BLaER1 (cell line): ENCODE measurements at regions not wholly inside any gene's neighbourhood (a gene's known extent, or its start where the extent isn't known, plus 50 kb on each side); places are given as distances from the start of the nearest gene placed in this dataset.
"Not testable (repeated sequence)": the region's sequence is repeated elsewhere in the genome, so short reads cannot be mapped to it uniquely, and the experiment has no call there.

Source experiments
- H3K27ac ChIP-seq: shearing (Covaris generic); formaldehyde crosslinking; 2 replicates; pipeline ENCODE4 v1.8.1; 2022
- H3K27me3 ChIP-seq: shearing (Covaris generic); formaldehyde crosslinking; 2 replicates; pipeline ENCODE4 v1.8.1; 2022
- H3K36me3 ChIP-seq: shearing (Covaris generic); formaldehyde crosslinking; 2 replicates; pipeline ENCODE4 v1.8.1; 2022
- H3K4me1 ChIP-seq: shearing (Covaris generic); formaldehyde crosslinking; 2 replicates; pipeline ENCODE4 v1.8.1; 2022
- H3K4me2 ChIP-seq: shearing (Covaris generic); formaldehyde crosslinking; 2 replicates; pipeline ENCODE4 v1.8.1; 2022
- H3K4me3 ChIP-seq: shearing (Covaris generic); formaldehyde crosslinking; 2 replicates; pipeline ENCODE4 v1.8.1; 2022
- H3K9ac ChIP-seq: shearing (Covaris generic); formaldehyde crosslinking; 2 replicates; pipeline ENCODE4 v1.8.1; 2022
- H3K9me3 ChIP-seq: shearing (Covaris generic); formaldehyde crosslinking; 2 replicates; pipeline ENCODE4 v1.8.1; 2022
- H4K20me1 ChIP-seq: shearing (Covaris generic); formaldehyde crosslinking; 2 replicates; pipeline ENCODE4 v1.8.1; 2022
- Cebpa-rat ChIP-seq: shearing (Covaris generic); IDR thresholded peaks from 2 replicates; pipeline ENCODE4 v1.8.1; 2022

DNA sequence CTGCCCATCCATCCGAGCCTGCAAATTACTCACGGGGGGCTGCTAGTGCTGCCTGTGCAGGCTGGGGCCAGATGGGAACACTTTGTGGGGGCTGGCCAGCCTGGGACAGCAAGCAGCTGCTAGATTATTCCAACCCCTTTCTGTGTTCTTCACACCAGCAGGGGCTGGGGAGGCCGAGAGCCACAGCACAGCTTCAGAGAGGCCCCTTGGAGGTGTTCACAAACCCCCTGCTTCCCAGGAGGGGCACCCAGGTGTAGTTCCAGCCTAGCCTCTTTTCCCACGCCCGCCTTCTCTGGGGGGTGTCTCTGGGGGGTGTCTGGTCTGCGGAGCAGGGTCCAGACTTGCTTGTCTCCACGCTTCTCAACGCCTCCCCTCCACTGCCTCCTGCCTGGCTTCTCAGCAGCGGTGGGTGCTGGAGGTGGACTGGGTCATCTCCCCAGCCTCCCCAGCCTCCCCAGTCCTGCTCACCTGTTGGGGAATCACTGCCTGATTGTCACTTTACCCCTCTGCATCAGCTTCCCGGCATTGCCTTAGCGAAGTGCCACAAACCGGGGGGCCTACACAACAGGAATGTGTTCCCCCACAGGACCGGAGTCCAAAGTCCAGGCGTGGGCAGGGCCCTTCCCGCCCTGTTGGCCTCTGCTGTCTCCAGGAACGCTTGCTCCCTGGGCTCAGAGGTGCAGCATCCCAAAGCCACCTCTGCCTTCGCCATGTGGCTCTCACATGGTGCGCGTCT, 74.0 kb upstream of the EN2 start:
- H3K27ac ChIP-seq = no peak overlapping the region
- H3K9me3 ChIP-seq = no peaks in the 10 kb centered on the region
- H3K4me1 ChIP-seq = peaks cover 14% of the 10 kb centered on the region
- H3K4me2 ChIP-seq = no peak overlapping the region
- no peaks in the 10 kb centered on the region for H3K36me3 ChIP-seq
- peaks cover 99% of the 10 kb centered on the region for H3K27me3 ChIP-seq
- no peak overlapping the region for H3K4me3 ChIP-seq
- H4K20me1 ChIP-seq = peaks cover 55% of the 10 kb centered on the region
- H3K9ac ChIP-seq = no peak overlapping the region
- TF ChIP-seq Cebpa-rat = no peak

DNA sequence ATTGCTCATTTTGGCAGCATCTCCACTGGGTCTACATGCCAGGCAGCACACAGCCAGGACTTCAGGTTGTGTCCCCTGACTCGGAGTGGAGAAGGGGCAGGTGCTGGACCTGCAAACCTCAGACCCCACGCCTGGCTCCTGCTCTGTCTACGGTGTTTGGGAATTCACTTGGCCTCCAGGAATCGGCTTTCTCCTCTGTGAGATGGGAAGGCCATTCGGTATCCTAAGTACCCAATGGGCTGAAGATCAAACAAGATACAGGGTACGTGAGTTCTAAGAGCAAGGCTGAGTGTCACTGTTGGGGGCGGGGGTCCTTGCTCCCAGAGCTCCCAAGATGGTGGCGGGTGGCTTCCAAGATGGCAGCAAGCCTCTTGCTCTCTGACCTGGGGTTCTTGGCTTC, 73.2 kb upstream of the EN2 start:
- Histone ChIP-seq H3K4me2 (no peak overlapping the region), H3K4me3 (no peak overlapping the region), H3K36me3 (no peaks in the 10 kb centered on the region), H3K27me3 (peaks cover 98% of the 10 kb centered on the region), H3K27ac (no peak overlapping the region), H3K9ac (no peak overlapping the region), H4K20me1 (peaks cover 47% of the 10 kb centered on the region), H3K4me1 (peaks cover 17% of the 10 kb centered on the region), H3K9me3 (no peaks in the 10 kb centered on the region)
- TF ChIP-seq Cebpa-rat = no peak

DNA sequence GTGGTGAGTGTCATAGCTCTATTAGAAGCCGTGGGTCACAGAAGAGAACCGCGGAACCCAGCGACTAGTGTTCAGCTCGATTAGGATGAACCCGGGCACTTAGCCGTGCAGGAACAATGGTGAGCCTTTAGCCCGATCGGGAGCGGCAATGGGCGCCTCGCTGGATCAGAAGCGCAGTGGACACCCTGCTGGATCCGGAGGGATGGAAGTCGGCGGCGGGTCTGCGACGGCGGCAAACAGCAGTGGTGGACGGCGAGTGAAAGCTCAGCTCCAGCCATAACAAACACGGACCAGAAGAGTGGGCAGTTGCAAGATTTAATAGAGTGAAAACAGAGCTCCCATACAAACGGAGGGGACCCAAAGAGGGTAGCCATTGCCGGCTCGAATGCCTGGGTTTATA, 72.7 kb upstream of the EN2 start:
- not testable (repeated sequence) for H3K4me3 ChIP-seq, H3K9me3 ChIP-seq, H3K9ac ChIP-seq, H3K27ac ChIP-seq, H3K4me2 ChIP-seq, H3K36me3 ChIP-seq
- Histone ChIP-seq H3K4me1 (peaks cover 17% of the 10 kb centered on the region), H3K27me3 (peaks cover 97% of the 10 kb centered on the region), H4K20me1 (peaks cover 45% of the 10 kb centered on the region)

DNA sequence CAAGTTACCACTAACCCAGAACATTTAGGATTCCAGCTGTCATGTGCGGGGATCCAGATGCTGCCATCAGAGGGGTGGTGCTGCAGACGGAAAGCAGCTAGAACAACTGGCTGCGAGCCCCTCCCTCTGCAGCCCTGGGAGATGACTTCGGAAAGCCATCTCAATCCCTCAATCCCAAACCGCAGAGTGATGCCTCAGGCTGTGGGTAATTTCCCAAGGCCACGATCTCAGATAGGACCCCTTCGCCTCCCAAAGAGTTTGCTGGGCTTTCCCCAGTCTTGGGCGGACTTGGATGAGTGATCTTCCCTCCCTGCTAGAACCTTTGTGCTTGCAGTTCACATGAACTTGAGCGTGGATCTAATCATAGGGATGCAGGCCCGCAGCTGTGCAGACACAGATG, 71.3 kb upstream of the EN2 start:
- no peak overlapping the region for H3K9ac ChIP-seq
- H3K4me1 ChIP-seq = peaks cover 13% of the 10 kb centered on the region
- peaks cover 31% of the 10 kb centered on the region for H4K20me1 ChIP-seq
- H3K36me3 ChIP-seq = no peaks in the 10 kb centered on the region
- H3K4me2 ChIP-seq = no peak overlapping the region
- H3K4me3 ChIP-seq = no peak overlapping the region
- H3K27ac ChIP-seq = no peak overlapping the region
- TF ChIP-seq Cebpa-rat = no peak
- no peaks in the 10 kb centered on the region for H3K9me3 ChIP-seq
- peaks cover 93% of the 10 kb centered on the region for H3K27me3 ChIP-seq

DNA sequence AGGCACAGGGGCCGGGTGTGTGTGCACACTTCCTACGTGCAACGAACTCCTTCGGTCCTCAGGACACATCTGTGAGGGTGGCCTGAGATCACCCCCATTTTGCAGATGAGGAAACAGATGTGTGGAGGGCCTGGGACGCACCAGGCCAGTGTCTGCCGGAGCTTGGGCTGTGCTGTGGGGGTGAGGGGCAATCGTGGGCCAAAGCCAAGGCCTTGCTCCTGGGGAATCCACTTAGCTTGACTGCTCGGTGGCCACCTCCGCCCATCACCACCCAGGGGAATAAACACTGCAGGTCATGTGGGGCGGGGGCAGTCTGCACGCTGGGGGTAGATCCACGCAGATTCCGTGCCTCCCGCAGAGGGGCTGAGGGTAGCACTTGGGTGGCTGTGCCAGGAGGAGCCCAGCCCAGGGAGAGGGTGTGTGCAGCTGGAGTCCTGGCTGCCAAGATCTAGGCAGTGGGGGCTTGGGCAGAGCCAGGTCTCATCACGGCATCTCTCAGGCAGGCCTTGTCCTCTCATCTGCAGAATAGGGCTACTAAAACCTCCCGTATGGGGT, 70.8 kb upstream of the EN2 start:
- no peak overlapping the region for H3K9ac ChIP-seq
- peaks cover 91% of the 10 kb centered on the region for H3K27me3 ChIP-seq
- no peak for TF ChIP-seq Cebpa-rat

DNA sequence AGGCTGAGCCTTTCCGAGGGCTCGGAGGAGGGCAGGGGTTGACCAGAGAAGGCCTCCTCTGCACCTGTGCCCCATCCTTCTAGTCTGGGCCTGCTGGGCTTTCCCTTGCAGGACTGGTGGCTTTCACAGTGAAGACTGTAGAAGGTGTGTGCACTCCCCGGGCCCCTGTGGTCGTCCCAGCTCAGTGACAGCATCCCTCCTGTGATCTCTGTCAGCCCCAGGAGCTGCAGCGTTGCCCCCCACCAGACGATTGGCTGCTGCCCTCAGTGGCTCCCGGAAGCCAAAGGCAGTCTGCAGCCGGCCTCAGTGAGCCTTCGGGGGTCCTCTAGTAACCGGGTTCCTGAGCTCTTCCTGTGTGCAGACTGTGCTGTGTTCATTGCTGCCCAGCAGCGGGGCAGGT, 69.4 kb upstream of the EN2 start:
- Histone ChIP-seq H3K4me2 (peak overlapping the region; percentile 45), H3K27me3 (peaks cover 82% of the 10 kb centered on the region)
- no peak for TF ChIP-seq Cebpa-rat

More for the DNA sequence above, 70.8 kb upstream of the EN2 start:
- no peak overlapping the region for H3K27ac ChIP-seq
- H3K4me2 ChIP-seq = no peak overlapping the region
- H3K4me1 ChIP-seq = peaks cover 8% of the 10 kb centered on the region
- peaks cover 26% of the 10 kb centered on the region for H4K20me1 ChIP-seq
- no peaks in the 10 kb centered on the region for H3K9me3 ChIP-seq
- no peak overlapping the region for H3K4me3 ChIP-seq
- H3K36me3 ChIP-seq = no peaks in the 10 kb centered on the region

DNA sequence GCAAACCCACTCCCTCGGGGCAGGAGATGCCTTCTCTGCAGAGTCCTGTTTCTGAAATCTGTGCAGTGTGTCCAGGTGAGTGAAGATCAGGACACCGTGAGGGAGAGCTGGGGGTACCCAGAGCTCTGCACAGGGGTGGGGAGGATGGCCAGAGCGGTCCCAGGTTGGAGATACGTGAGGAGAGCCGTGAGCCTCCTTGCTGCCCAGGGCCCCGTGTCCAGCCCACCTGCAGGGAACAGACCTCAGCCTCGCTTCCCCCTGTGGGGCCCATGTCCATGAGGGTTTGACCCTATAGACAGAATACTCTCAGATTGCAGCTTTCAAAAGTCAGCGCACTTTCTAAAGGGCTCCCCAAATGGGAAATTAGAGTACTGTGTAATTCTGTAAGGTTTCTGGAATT, 66.5 kb upstream of the EN2 start:
- Histone ChIP-seq H3K9ac (no peak overlapping the region), H3K27ac (no peak overlapping the region), H3K27me3 (peaks cover 54% of the 10 kb centered on the region; the same call in 1 of the 2 replicates), H3K36me3 (no peaks in the 10 kb centered on the region), H3K4me2 (no peak overlapping the region), H3K4me3 (no peak overlapping the region), H3K9me3 (no peaks in the 10 kb centered on the region), H3K4me1 (peaks cover 7% of the 10 kb centered on the region), H4K20me1 (no peaks in the 10 kb centered on the region)
- no peak for TF ChIP-seq Cebpa-rat

More for the DNA sequence above, 69.4 kb upstream of the EN2 start:
- H3K9ac ChIP-seq = no peak overlapping the region
- H3K4me1 ChIP-seq = peaks cover 7% of the 10 kb centered on the region
- no peak overlapping the region for H3K27ac ChIP-seq
- peaks cover 11% of the 10 kb centered on the region for H4K20me1 ChIP-seq
- H3K36me3 ChIP-seq = no peaks in the 10 kb centered on the region
- no peak overlapping the region for H3K4me3 ChIP-seq
- H3K9me3 ChIP-seq = no peaks in the 10 kb centered on the region

DNA sequence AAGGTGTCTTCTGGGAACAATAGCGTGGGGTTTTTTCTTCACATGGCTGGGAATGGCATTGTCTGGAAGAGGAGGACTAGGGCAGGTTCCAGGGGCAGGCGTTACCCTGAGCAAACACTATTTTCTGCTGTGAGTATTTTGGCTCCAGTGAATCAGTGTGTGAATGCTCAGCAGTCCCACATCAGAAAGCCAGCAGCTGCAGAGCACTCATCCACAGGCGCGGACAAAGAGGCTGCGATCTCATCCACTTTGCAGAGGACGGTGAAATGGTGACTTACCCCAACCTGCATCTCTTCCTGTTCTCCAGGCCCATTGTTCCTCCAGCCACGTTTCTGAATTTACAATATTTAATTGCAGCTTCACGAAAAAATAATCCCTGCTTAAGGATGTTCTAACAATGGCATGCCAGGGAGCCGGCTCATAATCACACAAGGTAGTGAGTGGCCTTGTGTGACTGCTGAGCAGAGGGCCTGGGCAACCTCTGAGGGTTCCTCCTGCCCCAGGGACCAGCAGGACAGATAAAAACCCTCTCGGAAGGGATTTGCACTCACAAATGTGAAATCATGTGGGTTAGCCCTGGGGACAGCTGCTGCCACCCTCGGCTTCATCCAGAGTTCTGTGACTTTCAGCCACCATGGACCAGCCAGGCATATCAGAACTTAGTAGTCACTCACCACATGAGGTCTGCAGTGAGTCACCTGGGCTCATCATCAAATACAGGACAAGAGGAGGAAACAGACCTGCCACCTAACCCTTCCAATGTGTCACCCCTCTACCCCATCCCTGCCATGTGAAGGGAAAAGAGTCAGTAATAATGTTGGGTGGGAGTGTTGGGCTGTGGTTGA, 65.0 kb upstream of the EN2 start:
- Histone ChIP-seq H4K20me1 (no peaks in the 10 kb centered on the region), H3K36me3 (no peaks in the 10 kb centered on the region), H3K27ac (no peak overlapping the region), H3K4me3 (no peak overlapping the region), H3K4me2 (no peak overlapping the region), H3K9me3 (no peaks in the 10 kb centered on the region), H3K4me1 (peaks cover 7% of the 10 kb centered on the region), H3K27me3 (peaks cover 39% of the 10 kb centered on the region; the same call in 1 of the 2 replicates), H3K9ac (no peak overlapping the region)
- no peak for TF ChIP-seq Cebpa-rat

DNA sequence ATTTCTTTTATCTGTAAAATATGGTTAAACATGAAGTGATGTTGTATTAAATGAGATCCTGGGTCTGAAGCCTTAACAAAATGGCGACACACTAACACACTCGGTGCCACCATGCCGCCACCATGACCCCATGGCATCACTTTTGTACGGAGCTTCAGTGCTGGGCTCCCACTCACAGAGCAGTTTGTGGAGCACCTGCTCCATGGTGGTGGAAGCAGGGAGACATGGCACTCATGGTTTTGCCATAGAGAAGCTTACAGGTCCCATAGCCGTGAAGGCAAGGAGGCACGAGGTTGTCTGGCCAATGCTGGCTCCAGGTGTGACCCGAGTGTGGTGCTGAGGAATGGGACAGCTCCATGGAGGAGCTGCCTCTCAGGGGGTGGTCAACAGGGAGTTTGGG, 63.5 kb upstream of the EN2 start:
- H3K27me3 ChIP-seq = peaks cover 26% of the 10 kb centered on the region; the same call in 1 of the 2 replicates
- H3K9ac ChIP-seq = no peak overlapping the region
- H3K9me3 ChIP-seq = no peaks in the 10 kb centered on the region
- no peak for TF ChIP-seq Cebpa-rat
- no peaks in the 10 kb centered on the region for H3K4me1 ChIP-seq
- H3K36me3 ChIP-seq = no peaks in the 10 kb centered on the region
- H3K27ac ChIP-seq = no peak overlapping the region
- H3K4me2 ChIP-seq = no peak overlapping the region
- H4K20me1 ChIP-seq = no peaks in the 10 kb centered on the region
- H3K4me3 ChIP-seq = no peak overlapping the region
